PC-9 (cell line): ENCODE measurements at regions not wholly inside any gene's neighbourhood (a gene's known extent, or its start where the extent isn't known, plus 50 kb on each side); places are given as distances from the start of the nearest gene placed in this dataset.

ENCODE experiments used
- BruUV-seq: library from RNA; stranded (reverse); fragments of 400-500 nt; replicated peaks from 2 replicates; lab custom pipeline; 2021; lab: Mats Ljungman, UMichigan
- CTCF ChIA-PET: fragments of 300-600 bp; sonication (Branson Sonifier 250); formaldehyde crosslinking; loops from one replicate; lab custom pipeline; 2022; ENCODE audit warnings: antibody characterized with exemption; lab: Charles Lee
- POLR2A ChIA-PET: fragments of 300-600 bp; sonication (Branson Sonifier 250); formaldehyde crosslinking; loops from one replicate; lab custom pipeline; 2022; ENCODE audit warnings: antibody characterized with exemption; ENCODE audit not compliant: unreplicated experiment; lab: Charles Lee
- DNase-seq, 2 experiments: peaks; one replicate each; pipeline versions ENCODE4 v3.0.0 to v3.0.0-alpha.2; 2015 to 2022; ENCODE audit warnings: mixed read lengths in 1 of 2
- H2AFZ ChIP-seq: fragments of 200-600 bp; sonication (generic); 2 replicates; pipeline ENCODE4 v1.8.1; 2017; ENCODE audit warnings: antibody characterized with exemption
- H3F3A ChIP-seq: fragments of 200-600 bp; sonication (generic); 2 replicates; pipeline ENCODE4 v1.8.1; 2017; ENCODE audit warnings: antibody characterized with exemption, mild to moderate bottlenecking, low read depth; ENCODE audit not compliant: insufficient read depth
- H3K27ac ChIP-seq: fragments of 200-600 bp; sonication (generic); 2 replicates; pipeline ENCODE4 v1.6.1; 2016; ENCODE audit warnings: mixed run types
- H3K27me3 ChIP-seq: fragments of 200-600 bp; sonication (generic); 2 replicates; pipeline ENCODE4 v1.6.1; 2016; ENCODE audit warnings: low read depth, mixed run types; ENCODE audit not compliant: insufficient read depth
- H3K36me3 ChIP-seq: fragments of 200-600 bp; sonication (generic); 2 replicates; pipeline ENCODE4 v1.6.1; 2016; ENCODE audit warnings: low read depth, mixed run types
- H3K4me1 ChIP-seq: fragments of 200-600 bp; sonication (generic); replicated peaks from 2 replicates; pipeline ENCODE4 v1.6.1; 2016; ENCODE audit warnings: mixed run types; ENCODE audit not compliant: insufficient read depth
- H3K4me2 ChIP-seq: fragments of 200-600 bp; sonication (generic); 2 replicates; pipeline ENCODE4 v1.6.1; 2017; ENCODE audit warnings: mixed run types
- H3K4me3 ChIP-seq: fragments of 200-600 bp; sonication (generic); 2 replicates; pipeline ENCODE4 v1.6.1; 2016; ENCODE audit warnings: mixed run types
- H3K79me2 ChIP-seq: fragments of 200-600 bp; sonication (generic); 2 replicates; pipeline ENCODE4 v1.6.1; 2017; ENCODE audit warnings: low read depth, mixed run types
- H3K9me2 ChIP-seq: fragments of 200-600 bp; sonication (generic); 2 replicates; pipeline ENCODE4 v1.8.1; 2017; ENCODE audit warnings: mild to moderate bottlenecking; ENCODE audit not compliant: insufficient read depth
- H3K9me3 ChIP-seq: fragments of 200-600 bp; sonication (generic); 2 replicates; pipeline ENCODE4 v1.8.1; 2016; ENCODE audit warnings: low read depth; ENCODE audit not compliant: insufficient read depth
- H4K20me1 ChIP-seq: fragments of 200-600 bp; sonication (generic); 2 replicates; pipeline ENCODE4 v1.8.1; 2017; ENCODE audit not compliant: insufficient read depth
- EZH2 ChIP-seq: fragments of 200-600 bp; sonication (generic); IDR thresholded peaks from 2 replicates; pipeline ENCODE4 v1.8.0; 2017; ENCODE audit warnings: antibody characterized with exemption, low read depth
- intact Hi-C: fragments of 100-400 bp; cut with micrococcal nuclease; formaldehyde crosslinking; loops from one replicate; pipeline ENCODE4 v1.10.0; 2022; ENCODE audit not compliant: unreplicated experiment
- TF ChIP-seq, protein P1 (sequence below): fragments of 200-600 bp; sonication (generic); conservative IDR thresholded peaks from 2 replicates; pipeline ENCODE4 v1.6.1; 2017; ENCODE audit warnings: mixed run types, antibody characterized with exemption, mild to moderate bottlenecking, moderate library complexity

DNA sequence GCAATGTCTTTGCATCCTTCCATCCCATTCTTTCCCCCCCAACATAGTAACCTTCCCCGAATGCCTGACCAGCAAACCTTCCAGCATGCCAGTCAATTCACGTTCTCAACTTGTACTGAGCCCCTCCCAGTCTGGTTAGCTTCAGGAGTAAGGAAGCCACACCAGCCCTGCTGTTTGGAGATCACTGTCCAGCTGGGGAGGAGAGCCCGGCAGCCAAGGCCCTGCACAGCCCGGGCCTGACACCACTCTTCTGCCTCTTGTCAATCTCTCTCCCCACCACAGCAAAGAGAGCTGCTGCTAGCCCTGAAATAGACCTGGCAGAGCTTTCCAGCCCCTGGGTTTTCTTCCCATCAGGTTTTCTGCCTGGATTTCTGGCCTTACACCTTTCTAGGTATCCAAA lies 185.8 kb upstream of the ID2 start:
- no peaks in the 10 kb centered on the region for H4K20me1 ChIP-seq
- peaks cover 97% of the 10 kb centered on the region for H3K27me3 ChIP-seq
- no peak for DNase-seq
- BruUV-seq: no TSS peak
- H3K9me3 ChIP-seq: no peaks in the 10 kb centered on the region
- ChIA-PET CTCF (no interaction called here), POLR2A (interaction anchor here (0.6 kb wide), 1 partner anchor 13 kb away, joined by 4 read pairs; no protein-coding TSS in a partner anchor)
- no peak overlapping the region for H3K4me3 ChIP-seq
- H3F3A ChIP-seq: no peaks in the 10 kb centered on the region
- H3K36me3 ChIP-seq: no peaks in the 10 kb centered on the region
- H3K9me2 ChIP-seq: no peaks in the 10 kb centered on the region
- H2AFZ ChIP-seq: no peak overlapping the region
- no peaks in the 10 kb centered on the region for H3K4me1 ChIP-seq
- no peak for TF ChIP-seq EZH2
- TF ChIP-seq, protein P1, sequence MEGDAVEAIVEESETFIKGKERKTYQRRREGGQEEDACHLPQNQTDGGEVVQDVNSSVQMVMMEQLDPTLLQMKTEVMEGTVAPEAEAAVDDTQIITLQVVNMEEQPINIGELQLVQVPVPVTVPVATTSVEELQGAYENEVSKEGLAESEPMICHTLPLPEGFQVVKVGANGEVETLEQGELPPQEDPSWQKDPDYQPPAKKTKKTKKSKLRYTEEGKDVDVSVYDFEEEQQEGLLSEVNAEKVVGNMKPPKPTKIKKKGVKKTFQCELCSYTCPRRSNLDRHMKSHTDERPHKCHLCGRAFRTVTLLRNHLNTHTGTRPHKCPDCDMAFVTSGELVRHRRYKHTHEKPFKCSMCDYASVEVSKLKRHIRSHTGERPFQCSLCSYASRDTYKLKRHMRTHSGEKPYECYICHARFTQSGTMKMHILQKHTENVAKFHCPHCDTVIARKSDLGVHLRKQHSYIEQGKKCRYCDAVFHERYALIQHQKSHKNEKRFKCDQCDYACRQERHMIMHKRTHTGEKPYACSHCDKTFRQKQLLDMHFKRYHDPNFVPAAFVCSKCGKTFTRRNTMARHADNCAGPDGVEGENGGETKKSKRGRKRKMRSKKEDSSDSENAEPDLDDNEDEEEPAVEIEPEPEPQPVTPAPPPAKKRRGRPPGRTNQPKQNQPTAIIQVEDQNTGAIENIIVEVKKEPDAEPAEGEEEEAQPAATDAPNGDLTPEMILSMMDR: no peak
- no peak overlapping the region for H3K27ac ChIP-seq
- intact Hi-C loops: no loop called here
- no peak overlapping the region for H3K4me2 ChIP-seq
- no peaks in the 10 kb centered on the region for H3K79me2 ChIP-seq

DNA sequence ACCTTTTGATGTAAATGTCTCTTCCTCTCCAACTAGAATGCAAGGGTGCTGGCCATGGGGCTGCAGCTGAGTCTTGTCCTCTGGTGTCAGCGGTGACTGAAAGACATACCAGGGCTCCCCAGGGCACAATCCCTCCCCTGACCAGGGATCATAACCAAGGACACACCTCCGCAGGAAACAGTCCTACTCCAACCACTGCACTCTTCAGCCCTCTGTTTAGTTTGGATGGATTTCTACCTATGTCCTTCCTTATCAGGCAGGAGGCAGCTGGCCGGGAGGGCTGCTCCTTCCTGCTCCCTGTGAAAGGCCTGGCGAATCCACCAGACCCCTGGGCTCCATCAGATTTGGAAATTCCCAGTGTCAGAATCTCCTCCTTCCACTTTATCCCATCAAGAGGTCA lies 185.2 kb upstream of the ID2 start:
- TF ChIP-seq EZH2: no peak
- TF ChIP-seq, protein P1: no peak
- CTCF ChIA-PET: no interaction called here
- H3K4me1 ChIP-seq: no peaks in the 10 kb centered on the region

DNA sequence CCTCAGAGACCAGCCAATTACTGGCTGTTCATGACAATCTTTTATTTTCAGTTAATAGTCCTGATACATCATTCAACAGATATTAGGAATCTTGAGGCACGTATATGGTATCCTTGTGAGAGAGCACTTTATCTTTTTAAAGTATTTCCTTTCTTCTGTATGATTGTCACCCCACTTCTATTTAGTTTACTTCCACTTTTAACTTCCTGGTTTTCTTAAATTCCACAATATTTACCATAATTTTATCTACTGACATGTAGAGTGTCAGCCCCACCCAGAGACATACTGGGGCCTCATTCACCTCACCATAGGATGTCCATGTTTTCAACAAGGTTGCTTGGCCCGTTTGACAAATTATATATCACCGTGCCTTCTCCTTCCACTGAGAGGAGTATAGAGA lies 182.9 kb upstream of the ID2 start:
- Histone ChIP-seq H3K4me1 (no peaks in the 10 kb centered on the region), H2AFZ (no peak overlapping the region), H3K36me3 (no peaks in the 10 kb centered on the region), H3K27ac (no peak overlapping the region), H4K20me1 (no peaks in the 10 kb centered on the region), H3K4me2 (no peak overlapping the region), H3K27me3 (peaks cover 96% of the 10 kb centered on the region), H3K9me2 (no peaks in the 10 kb centered on the region), H3K4me3 (no peak overlapping the region), H3K79me2 (no peaks in the 10 kb centered on the region), H3F3A (no peaks in the 10 kb centered on the region), H3K9me3 (no peaks in the 10 kb centered on the region)
- intact Hi-C loops: no loop called here
- TF ChIP-seq EZH2: no peak
- TF ChIP-seq, protein P1: no peak
- CTCF ChIA-PET: no interaction called here
- no TSS peak for BruUV-seq
- DNase-seq: no peak
- POLR2A ChIA-PET: no interaction called here

More for the DNA sequence above, 185.2 kb upstream of the ID2 start:
- no peaks in the 10 kb centered on the region for H3K36me3 ChIP-seq
- intact Hi-C loops: no loop called here
- H3K9me3 ChIP-seq: no peaks in the 10 kb centered on the region
- POLR2A ChIA-PET: no interaction called here
- BruUV-seq: no TSS peak
- H3K27me3 ChIP-seq: peaks cover 97% of the 10 kb centered on the region
- no peak for DNase-seq
- H3K4me2 ChIP-seq: no peak overlapping the region
- H4K20me1 ChIP-seq: no peaks in the 10 kb centered on the region
- H3K9me2 ChIP-seq: no peaks in the 10 kb centered on the region
- no peaks in the 10 kb centered on the region for H3F3A ChIP-seq
- no peak overlapping the region for H3K4me3 ChIP-seq
- no peaks in the 10 kb centered on the region for H3K79me2 ChIP-seq
- H2AFZ ChIP-seq: no peak overlapping the region
- H3K27ac ChIP-seq: no peak overlapping the region
